ENCODE measurements at regions not wholly inside any gene's neighbourhood (a gene's known extent, or its start where the extent isn't known, plus 50 kb on each side); places are given as distances from the start of the nearest gene placed in this dataset.
"Not testable (repeated sequence)": the region's sequence is repeated elsewhere in the genome, so short reads cannot be mapped to it uniquely, and the experiment has no call there.

- no peak overlapping the region for H3K27ac ChIP-seq (ENCODE audit: low read length)
- H3K27me3 ChIP-seq (ENCODE audit: control insufficient read depth, insufficient read depth, low read length): no peaks in the 10 kb centered on the region
- no peaks in the 10 kb centered on the region for H3K36me3 ChIP-seq (ENCODE audit: control insufficient read depth, insufficient read depth, low read length)
- H3K4me3 ChIP-seq (ENCODE audit: low read length): no peak overlapping the region
- no CpG with 5 or more reads among the region's 3 CpGs for WGBS (ENCODE audit: insufficient coverage, low lambda C conversion rate)
- H3K9me3 ChIP-seq (ENCODE audit: control insufficient read depth, low read depth, low read length): peaks cover 6% of the 10 kb centered on the region
- no peak for DNase-seq
- no peaks in the 10 kb centered on the region for H3K4me1 ChIP-seq (ENCODE audit: control insufficient read depth, insufficient read depth, low read length)
These were observed 1003.6 kb downstream of the TMEM121 start for GRCh38 chr14:106530031-106530422.

DNA sequence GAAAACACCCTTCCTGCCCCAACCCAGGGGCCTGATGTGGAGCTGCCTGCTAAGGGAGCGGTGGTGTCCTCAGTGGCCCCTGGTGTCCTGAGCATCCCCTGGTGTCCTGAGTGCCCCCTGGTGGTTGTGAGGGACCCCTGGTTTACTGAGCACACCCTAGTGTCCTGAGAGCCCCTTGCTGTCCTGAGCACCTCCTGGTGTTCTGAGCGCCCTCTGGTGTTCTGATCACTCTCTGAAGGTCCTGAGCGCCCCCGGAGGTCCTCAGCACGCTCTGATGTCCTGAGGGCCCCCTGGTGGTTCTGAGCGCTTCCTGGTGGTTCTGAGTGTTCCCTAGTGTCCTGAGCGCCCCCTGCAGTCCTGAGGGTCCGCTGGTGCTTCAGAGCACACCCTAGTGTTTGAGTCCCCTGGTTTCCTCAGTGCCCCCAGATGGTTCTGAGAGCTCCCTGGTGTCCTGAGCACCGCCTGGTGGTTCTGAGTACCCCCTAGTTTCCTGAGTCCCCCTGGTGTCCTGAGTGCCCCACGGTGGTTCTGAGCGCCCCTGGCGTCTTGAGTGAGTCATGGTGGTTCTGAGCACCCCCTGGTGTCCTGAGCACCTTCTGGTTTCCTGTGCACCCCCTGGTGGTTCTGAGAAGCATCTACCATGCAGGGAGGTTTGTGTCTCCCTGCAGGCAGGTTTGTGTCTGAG, 1004.2 kb downstream of the TMEM121 start:
- no peak for DNase-seq
- no CpG with 5 or more reads among the region's 12 CpGs for WGBS (ENCODE audit: insufficient coverage, low lambda C conversion rate)
- Histone ChIP-seq H3K9me3 (ENCODE audit: control insufficient read depth, low read depth, low read length) (peaks cover 6% of the 10 kb centered on the region), H3K4me1 (ENCODE audit: control insufficient read depth, insufficient read depth, low read length) (no peaks in the 10 kb centered on the region), H3K4me3 (ENCODE audit: low read length) (no peak overlapping the region), H3K27ac (ENCODE audit: low read length) (no peak overlapping the region), H3K36me3 (ENCODE audit: control insufficient read depth, insufficient read depth, low read length) (no peaks in the 10 kb centered on the region), H3K27me3 (ENCODE audit: control insufficient read depth, insufficient read depth, low read length) (no peaks in the 10 kb centered on the region)

DNA sequence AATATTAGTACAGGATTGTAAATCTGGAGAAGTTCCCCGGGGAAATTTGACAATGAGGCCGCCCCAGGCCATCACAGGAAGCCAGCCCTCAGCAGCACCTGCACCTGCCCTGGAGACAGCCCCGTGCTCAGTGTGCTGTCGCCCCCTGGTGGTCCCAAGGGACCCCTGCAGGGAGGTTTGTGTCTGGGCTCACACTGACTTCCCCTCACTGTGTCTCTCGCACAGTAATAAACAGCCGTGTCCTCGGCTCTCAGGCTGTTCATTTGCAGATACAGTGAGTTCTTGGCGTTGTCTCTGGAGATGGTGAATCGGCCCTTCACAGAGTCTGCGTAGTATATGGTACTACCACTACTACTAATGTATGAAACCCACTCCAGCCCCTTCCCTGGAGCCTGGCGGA, 1011.2 kb downstream of the TMEM121 start:
- H3K4me1 ChIP-seq (ENCODE audit: control insufficient read depth, insufficient read depth, low read length); DNase-seq; H3K9me3 ChIP-seq (ENCODE audit: control insufficient read depth, low read depth, low read length); H3K4me3 ChIP-seq (ENCODE audit: low read length); H3K27ac ChIP-seq (ENCODE audit: low read length); H3K27me3 ChIP-seq (ENCODE audit: control insufficient read depth, insufficient read depth, low read length); H3K36me3 ChIP-seq (ENCODE audit: control insufficient read depth, insufficient read depth, low read length): not testable (repeated sequence)
- WGBS (ENCODE audit: insufficient coverage, low lambda C conversion rate): no CpG with 5 or more reads among the region's 11 CpGs

GRCh38 chr14:106538201-106538600, 1011.8 kb downstream of the TMEM121 start:
- no peak for DNase-seq
- no CpG with 5 or more reads among the region's 2 CpGs for WGBS (ENCODE audit: insufficient coverage, low lambda C conversion rate)

DNA sequence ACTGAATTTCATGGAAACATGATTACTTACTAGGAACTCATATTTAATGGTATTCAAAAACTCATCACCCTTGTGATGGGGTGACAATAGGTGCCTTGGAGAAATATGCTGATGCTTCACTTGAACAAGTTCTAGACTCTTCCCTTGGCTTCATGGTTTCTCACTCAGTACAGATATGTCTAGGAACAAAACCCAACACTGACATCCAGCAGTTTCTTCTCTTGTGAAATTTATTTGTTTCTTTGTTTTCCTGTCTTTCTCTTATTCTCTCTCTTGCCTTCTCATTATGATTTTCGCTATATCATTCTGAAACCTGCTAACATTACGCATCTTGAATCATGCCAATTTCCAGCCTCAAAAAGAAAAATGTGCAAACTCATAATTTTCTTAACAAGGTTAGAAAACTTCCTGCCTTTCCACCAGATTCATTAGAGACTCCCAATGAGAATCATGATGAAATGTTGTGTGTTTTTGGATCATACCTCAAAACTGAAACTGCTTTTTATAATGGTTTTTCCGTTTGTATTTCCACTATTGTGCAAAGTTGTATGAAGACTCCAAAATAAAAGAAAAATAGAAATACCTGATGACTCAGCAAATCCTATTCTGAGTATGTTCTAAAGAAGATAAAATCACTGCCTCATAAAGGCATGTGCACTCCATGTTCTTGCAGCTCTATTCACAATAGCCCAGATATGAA, 1021.5 kb downstream of the TMEM121 start:
- no peaks in the 10 kb centered on the region for H3K36me3 ChIP-seq (ENCODE audit: control insufficient read depth, insufficient read depth, low read length)
- no peak overlapping the region for H3K27ac ChIP-seq (ENCODE audit: low read length)
- 76% methylated on average over 2 of the region's 3 CpGs for WGBS (ENCODE audit: insufficient coverage, low lambda C conversion rate)
- no peak for DNase-seq
- H3K4me3 ChIP-seq (ENCODE audit: low read length): no peak overlapping the region
- H3K4me1 ChIP-seq (ENCODE audit: control insufficient read depth, insufficient read depth, low read length): no peaks in the 10 kb centered on the region
- H3K27me3 ChIP-seq (ENCODE audit: control insufficient read depth, insufficient read depth, low read length): no peaks in the 10 kb centered on the region
- no peaks in the 10 kb centered on the region for H3K9me3 ChIP-seq (ENCODE audit: control insufficient read depth, low read depth, low read length)

More at GRCh38 chr14:106538201-106538600, 1011.8 kb downstream of the TMEM121 start:
- Histone ChIP-seq H3K4me1 (ENCODE audit: control insufficient read depth, insufficient read depth, low read length) (no peaks in the 10 kb centered on the region), H3K36me3 (ENCODE audit: control insufficient read depth, insufficient read depth, low read length) (no peaks in the 10 kb centered on the region), H3K9me3 (ENCODE audit: control insufficient read depth, low read depth, low read length) (no peaks in the 10 kb centered on the region), H3K27me3 (ENCODE audit: control insufficient read depth, insufficient read depth, low read length) (no peaks in the 10 kb centered on the region), H3K4me3 (ENCODE audit: low read length) (no peak overlapping the region), H3K27ac (ENCODE audit: low read length) (no peak overlapping the region)

DNA sequence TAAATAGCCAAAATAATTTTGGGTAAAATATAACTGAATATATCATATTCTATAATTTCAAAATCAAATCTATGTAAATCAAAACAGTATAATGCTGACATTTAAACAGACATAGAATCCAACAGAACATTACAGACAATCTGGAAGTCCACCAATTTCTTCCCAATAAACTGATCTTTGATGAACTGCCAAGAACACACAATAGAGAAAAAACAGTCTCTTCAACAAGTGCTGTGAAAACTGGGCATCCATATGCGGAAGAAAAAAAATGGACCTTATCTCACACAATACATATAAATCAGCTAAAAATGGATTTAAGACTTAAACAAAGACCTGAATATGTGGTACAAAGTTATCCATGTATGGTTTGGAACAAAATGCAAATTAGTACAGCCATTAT, 1022.7 kb downstream of the TMEM121 start:
- no peaks in the 10 kb centered on the region for H3K4me1 ChIP-seq (ENCODE audit: control insufficient read depth, insufficient read depth, low read length)
- no peak overlapping the region for H3K27ac ChIP-seq (ENCODE audit: low read length)
- 83% methylated on average over 1 of the region's 1 CpG for WGBS (ENCODE audit: insufficient coverage, low lambda C conversion rate)
- no peaks in the 10 kb centered on the region for H3K27me3 ChIP-seq (ENCODE audit: control insufficient read depth, insufficient read depth, low read length)
- H3K36me3 ChIP-seq (ENCODE audit: control insufficient read depth, insufficient read depth, low read length): no peaks in the 10 kb centered on the region
- H3K4me3 ChIP-seq (ENCODE audit: low read length): no peak overlapping the region
- no peaks in the 10 kb centered on the region for H3K9me3 ChIP-seq (ENCODE audit: control insufficient read depth, low read depth, low read length)
- DNase-seq: no peak

DNA sequence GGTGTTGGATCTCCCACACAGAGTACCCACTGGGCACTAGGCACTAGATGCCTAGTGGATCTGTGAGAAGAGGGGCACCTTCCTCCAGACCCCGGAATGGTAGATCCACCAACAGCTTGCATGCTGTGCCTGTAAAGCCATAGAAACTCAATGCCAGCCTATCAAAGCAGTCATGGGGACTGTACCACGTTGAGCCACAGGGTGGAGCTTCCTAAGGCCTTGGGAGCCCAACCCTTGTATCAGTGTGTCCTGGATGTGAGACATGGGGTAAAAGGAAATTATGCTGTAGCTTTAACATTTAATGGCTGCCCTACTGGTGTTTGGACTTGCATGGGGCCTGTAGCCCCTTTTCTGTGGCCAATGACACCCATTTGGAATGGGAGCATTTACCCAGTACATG, 1024.9 kb downstream of the TMEM121 start:
- H3K9me3 ChIP-seq (ENCODE audit: control insufficient read depth, low read depth, low read length): no peaks in the 10 kb centered on the region
- whole genome bisulfite sequencing (ENCODE audit: insufficient coverage, low lambda C conversion rate): no CpG with 5 or more reads among the region's 2 CpGs
- no peaks in the 10 kb centered on the region for H3K36me3 ChIP-seq (ENCODE audit: control insufficient read depth, insufficient read depth, low read length)
- H3K27ac ChIP-seq (ENCODE audit: low read length): no peak overlapping the region
- no peak for DNase-seq
- H3K4me3 ChIP-seq (ENCODE audit: low read length): no peak overlapping the region
- no peaks in the 10 kb centered on the region for H3K4me1 ChIP-seq (ENCODE audit: control insufficient read depth, insufficient read depth, low read length)
- no peaks in the 10 kb centered on the region for H3K27me3 ChIP-seq (ENCODE audit: control insufficient read depth, insufficient read depth, low read length)

DNA sequence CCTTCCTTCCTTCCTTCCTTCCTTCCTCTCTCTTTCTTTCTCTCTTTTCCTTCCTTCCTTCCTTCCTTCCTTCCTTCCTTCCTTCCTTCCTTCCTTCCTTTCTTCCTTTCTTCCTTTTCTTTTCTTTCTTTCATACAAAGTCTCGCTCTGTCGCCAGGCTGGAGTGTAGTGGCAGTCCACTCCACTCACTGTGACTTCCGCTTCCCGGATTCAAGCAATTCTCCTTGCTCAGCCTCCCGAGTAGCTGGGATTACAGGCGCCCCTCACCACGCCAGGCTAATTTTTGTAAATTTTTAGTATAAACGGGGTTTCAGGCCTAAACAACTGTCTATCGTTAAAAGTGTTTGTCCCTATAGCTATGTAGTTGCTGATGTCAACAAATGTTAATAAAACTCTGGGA, 1029.8 kb downstream of the TMEM121 start:
- H3K4me3 ChIP-seq (ENCODE audit: low read length); H3K27me3 ChIP-seq (ENCODE audit: control insufficient read depth, insufficient read depth, low read length); H3K9me3 ChIP-seq (ENCODE audit: control insufficient read depth, low read depth, low read length); H3K36me3 ChIP-seq (ENCODE audit: control insufficient read depth, insufficient read depth, low read length); H3K4me1 ChIP-seq (ENCODE audit: control insufficient read depth, insufficient read depth, low read length); H3K27ac ChIP-seq (ENCODE audit: low read length); DNase-seq: not testable (repeated sequence)
- WGBS (ENCODE audit: insufficient coverage, low lambda C conversion rate): 57% methylated on average over 4 of the region's 9 CpGs

GRCh38 chr14:106556665-106557289, 1030.4 kb downstream of the TMEM121 start:
- no peaks in the 10 kb centered on the region for H3K27me3 ChIP-seq (ENCODE audit: control insufficient read depth, insufficient read depth, low read length)
- H3K4me1 ChIP-seq (ENCODE audit: control insufficient read depth, insufficient read depth, low read length): no peaks in the 10 kb centered on the region
- H3K4me3 ChIP-seq (ENCODE audit: low read length): no peak overlapping the region
- no peak overlapping the region for H3K27ac ChIP-seq (ENCODE audit: low read length)
- H3K36me3 ChIP-seq (ENCODE audit: control insufficient read depth, insufficient read depth, low read length): no peaks in the 10 kb centered on the region
- peaks cover 8% of the 10 kb centered on the region for H3K9me3 ChIP-seq (ENCODE audit: control insufficient read depth, low read depth, low read length)
- WGBS (ENCODE audit: insufficient coverage, low lambda C conversion rate): no CpG with 5 or more reads among the region's 13 CpGs
- DNase-seq: no peak

DNA sequence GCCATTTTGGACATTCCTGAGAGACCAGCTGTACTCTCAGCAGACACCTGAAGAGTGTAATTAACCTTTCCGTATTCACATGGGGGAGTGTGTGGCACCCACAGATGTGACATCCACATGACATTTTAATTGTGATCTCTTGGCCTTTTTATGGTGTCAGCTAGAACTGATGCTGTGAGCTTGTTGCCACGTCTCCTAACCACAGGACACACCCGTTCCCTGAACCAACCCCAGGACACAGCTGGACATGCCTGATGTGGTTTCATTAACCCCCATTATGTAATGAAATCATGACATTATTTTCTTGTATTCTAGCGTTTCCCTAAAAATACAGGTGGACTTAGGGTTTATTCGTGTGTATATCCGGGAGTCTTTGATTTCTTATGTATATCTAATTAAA, 1036.1 kb downstream of the TMEM121 start:
- H3K27me3 ChIP-seq (ENCODE audit: control insufficient read depth, insufficient read depth, low read length): no peaks in the 10 kb centered on the region
- no peak overlapping the region for H3K4me3 ChIP-seq (ENCODE audit: low read length)
- DNase-seq: no peak
- H3K9me3 ChIP-seq (ENCODE audit: control insufficient read depth, low read depth, low read length): peaks cover 6% of the 10 kb centered on the region
- no peak overlapping the region for H3K27ac ChIP-seq (ENCODE audit: low read length)
- no peaks in the 10 kb centered on the region for H3K36me3 ChIP-seq (ENCODE audit: control insufficient read depth, insufficient read depth, low read length)
- no peaks in the 10 kb centered on the region for H3K4me1 ChIP-seq (ENCODE audit: control insufficient read depth, insufficient read depth, low read length)
- WGBS (ENCODE audit: insufficient coverage, low lambda C conversion rate): 41% methylated on average over 5 of the region's 6 CpGs

Data from large intestine (tissue), 3 donors.